Nucleus accumbens (tissue), 56 donors: ENCODE measurements at regions not wholly inside any gene's neighbourhood (a gene's known extent, or its start where the extent isn't known, plus 50 kb on each side); places are given as distances from the start of the nearest gene placed in this dataset.
"Not testable (repeated sequence)": the region's sequence is repeated elsewhere in the genome, so short reads cannot be mapped to it uniquely, and the experiment has no call there.

ENCODE experiments used
- DNase-seq, 56 donors: peaks; one replicate each; lab custom pipeline; 2025; lab: John Stamatoyannopoulos, UW

- DNase-seq: no peak
These were observed 83.0 kb upstream of the SOX11 start for GRCh38 chr2:5609201-5609600.

GRCh38 chr2:5612666-5613065 lies 79.5 kb upstream of the SOX11 start:
- no peak for DNase-seq

- no peak for DNase-seq
These were observed 76.2 kb upstream of the SOX11 start for GRCh38 chr2:5616019-5616418.

GRCh38 chr2:5617358-5617757 lies 74.8 kb upstream of the SOX11 start:
- no peak for DNase-seq

- no peak for DNase-seq
These were observed 74.4 kb upstream of the SOX11 start for GRCh38 chr2:5617796-5618195.

- peak in 1 of 56 donors; percentile 2 for DNase-seq
These were observed 73.9 kb upstream of the SOX11 start for GRCh38 chr2:5618271-5618670.

GRCh38 chr2:5625556-5626065 lies 66.6 kb upstream of the SOX11 start:
- not testable (repeated sequence) for DNase-seq

GRCh38 chr2:5628484-5628883 lies 63.7 kb upstream of the SOX11 start:
- not testable (repeated sequence) for DNase-seq

- DNase-seq: not testable (repeated sequence)
These were observed 62.7 kb upstream of the SOX11 start for GRCh38 chr2:5629510-5629909.

- DNase-seq: not testable (repeated sequence)
These were observed 55.1 kb upstream of the SOX11 start for GRCh38 chr2:5637051-5637450.
